ENCODE measurements at regions not wholly inside any gene's neighbourhood (a gene's known extent, or its start where the extent isn't known, plus 50 kb on each side); places are given as distances from the start of the nearest gene placed in this dataset.

DNA sequence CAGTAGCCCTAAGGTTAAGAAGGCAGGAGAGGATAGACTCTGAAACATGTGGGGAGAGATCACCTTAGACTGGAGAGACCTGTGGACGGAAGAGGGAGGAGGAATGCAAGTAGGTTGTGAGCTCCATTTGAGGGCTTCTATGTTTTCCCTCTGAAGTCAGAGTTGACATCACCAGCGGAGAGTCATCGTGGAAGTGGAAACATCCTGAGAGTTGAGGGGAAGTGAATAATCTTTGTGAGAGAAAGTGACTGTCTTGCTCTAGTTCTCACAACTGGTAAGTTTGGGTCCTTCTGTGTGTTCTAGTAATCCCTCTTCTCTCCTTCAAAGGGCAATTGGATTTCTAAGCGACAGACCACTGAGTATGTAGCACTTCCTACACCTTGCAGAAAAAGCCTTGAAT lies 103.6 kb upstream of the CCND2 start:
- TF ChIP-seq, protein P1, sequence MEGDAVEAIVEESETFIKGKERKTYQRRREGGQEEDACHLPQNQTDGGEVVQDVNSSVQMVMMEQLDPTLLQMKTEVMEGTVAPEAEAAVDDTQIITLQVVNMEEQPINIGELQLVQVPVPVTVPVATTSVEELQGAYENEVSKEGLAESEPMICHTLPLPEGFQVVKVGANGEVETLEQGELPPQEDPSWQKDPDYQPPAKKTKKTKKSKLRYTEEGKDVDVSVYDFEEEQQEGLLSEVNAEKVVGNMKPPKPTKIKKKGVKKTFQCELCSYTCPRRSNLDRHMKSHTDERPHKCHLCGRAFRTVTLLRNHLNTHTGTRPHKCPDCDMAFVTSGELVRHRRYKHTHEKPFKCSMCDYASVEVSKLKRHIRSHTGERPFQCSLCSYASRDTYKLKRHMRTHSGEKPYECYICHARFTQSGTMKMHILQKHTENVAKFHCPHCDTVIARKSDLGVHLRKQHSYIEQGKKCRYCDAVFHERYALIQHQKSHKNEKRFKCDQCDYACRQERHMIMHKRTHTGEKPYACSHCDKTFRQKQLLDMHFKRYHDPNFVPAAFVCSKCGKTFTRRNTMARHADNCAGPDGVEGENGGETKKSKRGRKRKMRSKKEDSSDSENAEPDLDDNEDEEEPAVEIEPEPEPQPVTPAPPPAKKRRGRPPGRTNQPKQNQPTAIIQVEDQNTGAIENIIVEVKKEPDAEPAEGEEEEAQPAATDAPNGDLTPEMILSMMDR (IDR thresholded peaks at IDR 0.05; ENCODE audit: extremely low read depth, insufficient read depth, missing control alignments): no peak
- DNase-seq (ENCODE audit: low spot score): no peak
- in situ Hi-C loops (cut with MboI; ENCODE audit: low pct_unique_long_range_greater_than_20kb, low sequenced_read_pairs, unreplicated experiment): no loop called here

- no peak for DNase-seq (ENCODE audit: low spot score)
- TF ChIP-seq, protein P1 (IDR thresholded peaks at IDR 0.05; ENCODE audit: extremely low read depth, insufficient read depth, missing control alignments): no peak
- in situ Hi-C loops (cut with MboI; ENCODE audit: low pct_unique_long_range_greater_than_20kb, low sequenced_read_pairs, unreplicated experiment): no loop called here
These were observed 104.0 kb upstream of the CCND2 start for GRCh38 chr12:4169531-4169930.

DNA sequence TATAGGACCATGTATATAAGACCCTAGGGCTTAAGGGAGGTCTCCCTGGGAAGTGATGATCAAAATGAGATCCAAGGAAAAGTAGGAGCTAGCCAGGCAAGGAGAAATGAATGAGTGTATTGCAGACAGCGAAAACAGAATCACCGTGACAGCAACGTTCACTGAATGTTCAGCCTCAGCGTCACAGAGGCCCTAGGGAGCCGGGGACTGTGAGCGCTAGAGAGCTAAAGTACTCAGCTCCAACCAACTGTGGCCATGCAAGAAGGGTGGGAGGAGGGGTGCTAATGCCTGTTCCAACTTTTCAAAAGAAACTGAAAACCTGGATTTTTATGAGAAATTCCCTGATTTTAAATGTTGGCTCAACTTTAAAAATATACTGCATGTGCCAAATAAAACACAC lies 105.5 kb upstream of the CCND2 start:
- no peak for DNase-seq (ENCODE audit: low spot score)
- TF ChIP-seq, protein P1 (IDR thresholded peaks at IDR 0.05; ENCODE audit: extremely low read depth, insufficient read depth, missing control alignments): peak; percentile 13
- in situ Hi-C loops (cut with MboI; ENCODE audit: low pct_unique_long_range_greater_than_20kb, low sequenced_read_pairs, unreplicated experiment): no loop called here

DNA sequence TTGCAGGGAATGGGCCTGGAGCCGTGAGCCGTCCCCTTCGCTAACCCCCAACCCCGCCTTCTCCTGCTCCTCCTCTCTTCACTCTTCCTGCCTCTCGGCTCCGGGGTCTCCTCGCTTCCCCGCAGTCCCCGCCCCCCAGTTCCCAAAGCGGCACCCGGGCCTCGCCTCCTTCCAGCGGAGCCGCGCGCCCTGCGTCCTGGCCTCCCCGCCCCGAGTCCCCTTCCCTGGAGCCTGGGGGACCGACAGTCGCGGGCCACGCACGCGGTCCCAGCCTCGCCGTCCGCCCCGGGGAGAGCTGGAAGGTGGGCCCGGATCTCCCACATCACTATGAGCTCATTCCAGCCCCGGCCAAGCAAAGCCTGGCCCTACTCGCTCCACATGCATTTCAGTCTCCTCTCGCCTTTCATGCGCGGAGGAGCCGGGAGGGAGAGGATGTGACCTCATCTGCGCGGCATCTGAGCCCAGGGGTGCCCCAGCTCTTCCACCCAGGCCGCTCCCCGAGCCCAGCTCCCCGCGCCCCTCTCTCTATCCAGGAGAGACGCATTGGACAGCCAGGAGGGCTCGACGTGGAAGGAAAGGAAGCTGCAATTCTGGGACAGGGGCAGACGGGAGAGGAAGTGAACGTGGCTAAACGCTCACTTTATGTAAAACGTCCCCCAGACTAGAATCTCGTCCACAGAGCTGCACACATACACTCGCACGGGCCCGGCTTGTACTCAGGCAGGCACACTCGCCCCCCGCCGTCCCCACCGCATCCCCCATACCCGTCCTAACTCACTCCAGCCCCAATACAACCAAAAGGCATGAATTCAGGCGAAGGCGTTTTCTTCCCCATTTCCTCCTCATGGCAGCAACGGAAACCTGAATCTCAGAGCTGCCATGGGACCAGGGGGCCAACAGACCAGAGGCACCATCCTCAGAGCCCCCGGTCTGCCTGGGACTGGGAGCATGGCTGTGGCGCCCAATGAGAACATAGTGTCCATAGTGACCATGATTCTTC lies 108.7 kb upstream of the CCND2 start:
- peak; percentile 71 for DNase-seq (ENCODE audit: low spot score)
- TF ChIP-seq, protein P1 (IDR thresholded peaks at IDR 0.05; ENCODE audit: extremely low read depth, insufficient read depth, missing control alignments): no peak
- in situ Hi-C loops (cut with MboI; ENCODE audit: low pct_unique_long_range_greater_than_20kb, low sequenced_read_pairs, unreplicated experiment): no loop called here

DNA sequence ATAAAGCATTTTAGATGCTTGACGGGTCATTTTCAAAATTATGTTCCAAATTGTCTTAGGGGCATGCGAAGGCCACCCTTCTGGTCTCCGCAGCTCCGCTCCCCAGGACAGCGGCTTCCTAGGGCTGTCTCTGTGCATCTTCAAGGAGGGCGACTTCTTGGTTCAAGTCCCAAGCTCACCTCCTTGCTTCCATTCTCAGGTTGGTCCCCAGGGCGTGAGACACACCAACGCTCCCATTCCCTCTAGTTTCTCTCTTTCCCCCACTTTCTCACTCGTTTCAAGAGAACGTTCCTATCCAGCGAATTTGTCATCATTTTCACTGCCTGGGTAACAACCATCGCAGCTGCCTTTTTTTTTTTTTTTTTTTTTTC lies 109.4 kb upstream of the CCND2 start:
- TF ChIP-seq, protein P1 (IDR thresholded peaks at IDR 0.05; ENCODE audit: extremely low read depth, insufficient read depth, missing control alignments): no peak
- in situ Hi-C loops (cut with MboI; ENCODE audit: low pct_unique_long_range_greater_than_20kb, low sequenced_read_pairs, unreplicated experiment): no loop called here
- no peak for DNase-seq (ENCODE audit: low spot score)

DNA sequence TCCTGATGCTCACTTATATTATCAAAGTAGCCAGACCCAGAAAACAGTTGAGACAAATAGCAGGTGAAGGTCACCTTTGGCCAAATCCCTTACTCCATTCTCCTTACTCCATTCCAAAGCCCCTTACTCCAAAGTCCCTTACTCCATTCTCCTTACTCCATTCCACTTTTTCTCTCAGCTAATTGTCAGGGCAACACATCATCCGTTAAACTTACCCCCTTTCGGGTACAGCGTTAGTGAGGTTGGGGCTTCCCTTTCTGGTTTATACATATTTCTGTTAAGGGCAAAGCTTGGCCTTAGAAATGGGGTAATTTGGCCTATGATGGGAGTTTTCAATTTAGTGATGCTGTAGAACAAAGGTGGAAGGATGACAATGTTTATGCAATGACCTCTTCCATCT lies 111.8 kb upstream of the CCND2 start:
- TF ChIP-seq, protein P1 (IDR thresholded peaks at IDR 0.05; ENCODE audit: extremely low read depth, insufficient read depth, missing control alignments): no peak
- in situ Hi-C loops (cut with MboI; ENCODE audit: low pct_unique_long_range_greater_than_20kb, low sequenced_read_pairs, unreplicated experiment): no loop called here
- no peak for DNase-seq (ENCODE audit: low spot score)
